Activated T-cell treated with anti-CD3 and anti-CD28 coated beads for 1 hour (primary cell): ENCODE measurements at regions not wholly inside any gene's neighbourhood (a gene's known extent, or its start where the extent isn't known, plus 50 kb on each side); places are given as distances from the start of the nearest gene placed in this dataset.
A peak's percentile ranks its signal among the peaks of the same experiment; 100 is the strongest.

Experiments used
- DNase-seq: peaks from one replicate; pipeline ENCODE4 v3.0.0-alpha.2; 2020; ENCODE audit warnings: low read depth

GRCh38 chr5:34505731-34506130, 150.4 kb upstream of the RAI14 start:
- DNase-seq, result no peak

GRCh38 chr5:34507933-34508332, 148.2 kb upstream of the RAI14 start:
- no peak for DNase-seq

GRCh38 chr5:34509392-34509791, 146.7 kb upstream of the RAI14 start:
- no peak for DNase-seq

- DNase-seq, result no peak
Measured at GRCh38 chr5:34510002-34510401, 146.1 kb upstream of the RAI14 start.

- DNase-seq, result no peak
Measured at GRCh38 chr5:34511063-34511462, 145.1 kb upstream of the RAI14 start.

GRCh38 chr5:34511481-34511880, 144.6 kb upstream of the RAI14 start:
- no peak for DNase-seq

- no peak for DNase-seq
Measured at GRCh38 chr5:34511915-34512314, 144.2 kb upstream of the RAI14 start.

- no peak for DNase-seq
Measured at GRCh38 chr5:34516166-34516565, 140.0 kb upstream of the RAI14 start.

- DNase-seq, result no peak
Measured at GRCh38 chr5:34516686-34517085, 139.4 kb upstream of the RAI14 start.

- no peak for DNase-seq
Measured at GRCh38 chr5:34517249-34517648, 138.9 kb upstream of the RAI14 start.

GRCh38 chr5:34519489-34520220, 136.5 kb upstream of the RAI14 start:
- no peak for DNase-seq

GRCh38 chr5:34521628-34522290, 134.4 kb upstream of the RAI14 start:
- DNase-seq, result no peak

- peak; percentile 36 for DNase-seq
Measured at GRCh38 chr5:34522599-34523386, 133.3 kb upstream of the RAI14 start.

GRCh38 chr5:34523387-34523726, 132.8 kb upstream of the RAI14 start:
- no peak for DNase-seq

GRCh38 chr5:34524123-34524522, 132.0 kb upstream of the RAI14 start:
- no peak for DNase-seq

- no peak for DNase-seq
Measured at GRCh38 chr5:34525761-34526160, 130.4 kb upstream of the RAI14 start.

GRCh38 chr5:34526682-34527305, 129.3 kb upstream of the RAI14 start:
- no peak for DNase-seq

GRCh38 chr5:34529581-34530331, 126.4 kb upstream of the RAI14 start:
- no peak for DNase-seq

GRCh38 chr5:34530637-34531036, 125.5 kb upstream of the RAI14 start:
- DNase-seq, result no peak

- no peak for DNase-seq
Measured at GRCh38 chr5:34531751-34532360, 124.3 kb upstream of the RAI14 start.
